ENCODE measurements at regions not wholly inside any gene's neighbourhood (a gene's known extent, or its start where the extent isn't known, plus 50 kb on each side); places are given as distances from the start of the nearest gene placed in this dataset.

GRCh38 chr6:126631363-126631762 lies 291.4 kb downstream of the CENPW start:
- TF ChIP-seq CTCF (IDR thresholded peaks at IDR 0.05) = no peak
- no peak for TF ChIP-seq POLR2A (IDR thresholded peaks at IDR 0.05)
